ENCODE measurements at regions not wholly inside any gene's neighbourhood (a gene's known extent, or its start where the extent isn't known, plus 50 kb on each side); places are given as distances from the start of the nearest gene placed in this dataset.

DNA sequence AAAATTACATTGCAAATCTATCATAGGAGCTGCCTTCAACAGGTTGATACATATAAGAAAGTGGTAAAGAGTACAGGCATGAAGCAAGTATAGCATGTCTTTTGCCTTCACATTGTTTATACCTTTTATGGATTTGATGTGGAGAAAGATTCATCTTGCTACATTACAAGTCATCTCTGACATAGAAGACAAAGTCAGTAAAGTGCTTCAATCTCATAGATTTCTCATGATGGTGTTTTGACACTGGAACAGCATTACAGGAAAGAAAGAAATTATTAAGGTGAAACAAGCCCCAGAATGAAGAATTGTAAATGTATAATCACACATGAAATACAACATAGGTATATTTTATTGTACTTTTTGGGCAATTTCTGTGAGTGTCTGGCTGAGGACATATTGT is 580.7 kb upstream of the MMS22L start:
- ATAC-seq: no peak

DNA sequence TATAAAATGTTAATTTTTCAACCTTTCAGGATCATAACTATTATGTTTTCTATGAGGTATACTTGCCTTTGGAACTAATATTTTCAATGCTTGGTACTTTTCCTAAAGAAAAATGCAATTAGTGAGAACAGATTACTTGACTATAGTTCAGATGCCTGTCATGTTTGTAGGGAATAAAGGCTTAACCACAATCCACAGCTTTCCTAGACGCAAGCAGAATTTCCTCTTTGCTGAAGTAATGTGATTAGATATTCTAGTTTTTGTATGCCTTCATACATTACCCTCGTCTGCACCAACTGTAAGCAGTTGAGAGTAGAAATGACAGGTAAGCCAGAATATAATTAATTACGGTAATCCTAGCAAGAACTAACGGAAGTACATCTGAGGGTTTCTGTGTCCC is 581.4 kb upstream of the MMS22L start:
- WGBS, 4 donors: 53 to 66% (median 59%) methylated on average over 4 of the region's 4 CpGs
- intact Hi-C loops (cut with DNase I): no loop called here

More for the DNA sequence above, 580.7 kb upstream of the MMS22L start:
- intact Hi-C loops (cut with DNase I): no loop called here
- Histone ChIP-seq H3K36me3 (no peaks in the 10 kb centered on the region), H3K4me1 (no peaks in the 10 kb centered on the region), H3K27me3 (no peaks in the 10 kb centered on the region), H3K9me3 (no peaks in the 10 kb centered on the region), H3K27ac (no peak overlapping the region), H3K4me3 (no peak overlapping the region)
- TF ChIP-seq, protein P1, sequence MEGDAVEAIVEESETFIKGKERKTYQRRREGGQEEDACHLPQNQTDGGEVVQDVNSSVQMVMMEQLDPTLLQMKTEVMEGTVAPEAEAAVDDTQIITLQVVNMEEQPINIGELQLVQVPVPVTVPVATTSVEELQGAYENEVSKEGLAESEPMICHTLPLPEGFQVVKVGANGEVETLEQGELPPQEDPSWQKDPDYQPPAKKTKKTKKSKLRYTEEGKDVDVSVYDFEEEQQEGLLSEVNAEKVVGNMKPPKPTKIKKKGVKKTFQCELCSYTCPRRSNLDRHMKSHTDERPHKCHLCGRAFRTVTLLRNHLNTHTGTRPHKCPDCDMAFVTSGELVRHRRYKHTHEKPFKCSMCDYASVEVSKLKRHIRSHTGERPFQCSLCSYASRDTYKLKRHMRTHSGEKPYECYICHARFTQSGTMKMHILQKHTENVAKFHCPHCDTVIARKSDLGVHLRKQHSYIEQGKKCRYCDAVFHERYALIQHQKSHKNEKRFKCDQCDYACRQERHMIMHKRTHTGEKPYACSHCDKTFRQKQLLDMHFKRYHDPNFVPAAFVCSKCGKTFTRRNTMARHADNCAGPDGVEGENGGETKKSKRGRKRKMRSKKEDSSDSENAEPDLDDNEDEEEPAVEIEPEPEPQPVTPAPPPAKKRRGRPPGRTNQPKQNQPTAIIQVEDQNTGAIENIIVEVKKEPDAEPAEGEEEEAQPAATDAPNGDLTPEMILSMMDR (IDR thresholded peaks at IDR 0.05): no peak
- TF ChIP-seq POLR2A (IDR thresholded peaks at IDR 0.05): no peak
- no peak for DNase-seq

DNA sequence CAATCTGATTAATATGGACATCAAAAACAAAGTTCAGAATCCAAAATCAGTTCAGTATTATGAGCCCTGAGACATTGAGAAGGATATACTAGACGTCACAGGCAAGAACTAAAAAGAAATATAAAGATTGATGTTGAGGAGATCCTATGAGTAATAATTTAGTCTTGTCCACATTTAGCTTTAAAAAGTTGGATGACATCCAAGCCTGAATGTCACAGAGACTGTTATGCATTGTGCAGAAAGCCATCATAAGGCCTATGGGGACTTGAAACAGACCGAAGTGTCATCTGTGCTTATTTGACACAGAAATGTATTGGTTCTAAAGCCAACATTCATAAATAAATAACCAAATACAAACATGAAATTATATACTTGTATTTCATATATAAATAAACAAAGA is 581.8 kb upstream of the MMS22L start:
- Histone ChIP-seq H3K36me3 (no peaks in the 10 kb centered on the region), H3K4me1 (no peaks in the 10 kb centered on the region), H3K27me3 (no peaks in the 10 kb centered on the region), H3K9me3 (no peaks in the 10 kb centered on the region), H3K4me3 (no peak overlapping the region), H3K27ac (no peak overlapping the region)
- intact Hi-C loops (cut with DNase I): no loop called here
- no peak for ATAC-seq
- WGBS, 4 donors: 13 to 31% (median 17%) methylated on average over 2 of the region's 2 CpGs
- no peak for DNase-seq
- TF ChIP-seq, protein P1 (IDR thresholded peaks at IDR 0.05): no peak
- no peak for TF ChIP-seq POLR2A (IDR thresholded peaks at IDR 0.05)

More for the DNA sequence above, 581.4 kb upstream of the MMS22L start:
- H3K27me3 ChIP-seq: no peaks in the 10 kb centered on the region
- no peaks in the 10 kb centered on the region for H3K4me1 ChIP-seq
- H3K9me3 ChIP-seq: no peaks in the 10 kb centered on the region
- no peak for DNase-seq
- H3K4me3 ChIP-seq: no peak overlapping the region
- H3K36me3 ChIP-seq: no peaks in the 10 kb centered on the region
- ATAC-seq: no peak
- TF ChIP-seq, protein P1 (IDR thresholded peaks at IDR 0.05): no peak
- TF ChIP-seq POLR2A (IDR thresholded peaks at IDR 0.05): no peak
- H3K27ac ChIP-seq: no peak overlapping the region

DNA sequence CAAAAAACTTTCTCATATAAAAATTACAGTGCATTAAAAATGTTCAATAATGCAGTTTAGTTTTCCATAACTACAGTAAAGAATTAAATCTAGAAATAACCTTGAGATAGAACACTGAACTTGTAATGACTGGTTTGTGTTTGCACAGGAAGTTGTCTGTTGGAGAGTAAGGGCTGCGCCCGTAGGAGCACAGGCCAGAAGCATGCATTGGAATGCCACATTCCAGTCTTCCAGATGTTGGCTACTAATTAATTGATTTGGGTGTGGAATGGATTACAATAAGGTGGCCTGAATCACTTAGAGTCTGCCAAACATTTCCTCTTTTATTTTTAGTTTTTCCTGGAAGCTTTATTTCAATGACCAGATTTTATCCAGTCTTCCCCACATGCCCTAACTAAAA is 582.6 kb upstream of the MMS22L start:
- Histone ChIP-seq H3K4me3 (no peak overlapping the region), H3K9me3 (no peaks in the 10 kb centered on the region), H3K27ac (no peak overlapping the region), H3K36me3 (no peaks in the 10 kb centered on the region), H3K4me1 (no peaks in the 10 kb centered on the region), H3K27me3 (no peaks in the 10 kb centered on the region)
- intact Hi-C loops (cut with DNase I): no loop called here
- TF ChIP-seq POLR2A (IDR thresholded peaks at IDR 0.05): no peak
- TF ChIP-seq, protein P1 (IDR thresholded peaks at IDR 0.05): no peak
- 42 to 61% (median 51%) methylated on average over 2 of the region's 2 CpGs for WGBS, 4 donors
- DNase-seq (no peak), ATAC-seq (no peak)
